ENCODE measurements at regions not wholly inside any gene's neighbourhood (a gene's known extent, or its start where the extent isn't known, plus 50 kb on each side); places are given as distances from the start of the nearest gene placed in this dataset.

GRCh38 chr20:30511322-30512030 lies 746.0 kb upstream of the DEFB115 start:
- DNase-seq (ENCODE audit: low spot score) = no peak
- Histone ChIP-seq H3K36me3 (ENCODE audit: control insufficient read depth in 4 of 4, insufficient read depth in 3 of 4, low read depth in 1 of 4, low read length in 3 of 4) (no peaks in the 10 kb centered on the region), H3K9ac (ENCODE audit: low read depth in 1 of 2, low read length in 2 of 2) (no peak overlapping the region), H3K9me3 (ENCODE audit: control insufficient read depth in 4 of 4, low read length in 3 of 4) (peaks cover 0 to 5% (median 1%) of the 10 kb centered on the region in 4 donors), H3K4me3 (ENCODE audit: low read depth in 1 of 3, low read length in 3 of 3) (no peak overlapping the region), H3K27ac (ENCODE audit: low read depth in 1 of 2, low read length in 2 of 2) (no peak overlapping the region), H3K4me1 (ENCODE audit: control insufficient read depth in 4 of 4, insufficient read depth in 4 of 4, low read length in 3 of 4) (no peaks in the 10 kb centered on the region), H3K27me3 (ENCODE audit: control insufficient read depth in 4 of 4, insufficient read depth in 4 of 4, low read length in 3 of 4) (no peaks in the 10 kb centered on the region)
- 86% methylated on average over 39 of the region's 39 CpGs for WGBS
- TF ChIP-seq RXRA (IDR thresholded peaks at IDR 0.05) = no peak
- no peak for TF ChIP-seq JUND (IDR thresholded peaks at IDR 0.05)
- no peak for TF ChIP-seq YY1 (IDR thresholded peaks at IDR 0.05)
- TF ChIP-seq REST (IDR thresholded peaks at IDR 0.05) = no peak
- TF ChIP-seq SP1 (IDR thresholded peaks at IDR 0.05) = no peak
- no peak for TF ChIP-seq HNF4A (conservative IDR thresholded peaks at IDR 0.05)
- no peak for TF ChIP-seq RAD21 (IDR thresholded peaks at IDR 0.05)
- TF ChIP-seq, protein P1, sequence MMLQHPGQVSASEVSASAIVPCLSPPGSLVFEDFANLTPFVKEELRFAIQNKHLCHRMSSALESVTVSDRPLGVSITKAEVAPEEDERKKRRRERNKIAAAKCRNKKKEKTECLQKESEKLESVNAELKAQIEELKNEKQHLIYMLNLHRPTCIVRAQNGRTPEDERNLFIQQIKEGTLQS (IDR thresholded peaks at IDR 0.05) = no peak
- no peak for TF ChIP-seq CTCF (IDR thresholded peaks at IDR 0.05; ENCODE audit: low read depth, low read length, missing input control)

GRCh38 chr20:30513050-30513628 lies 744.3 kb upstream of the DEFB115 start:
- 90% methylated on average over 38 of the region's 38 CpGs for WGBS
- no peaks in the 10 kb centered on the region for H3K36me3 ChIP-seq (ENCODE audit: control insufficient read depth in 4 of 4, insufficient read depth in 3 of 4, low read depth in 1 of 4, low read length in 3 of 4)
- DNase-seq (ENCODE audit: low spot score) = no peak

More at GRCh38 chr20:30513050-30513628, 744.3 kb upstream of the DEFB115 start:
- no peak for TF ChIP-seq GABPA (IDR thresholded peaks at IDR 0.05 in 1 of 2, conservative IDR thresholded peaks at IDR 0.05 in 1 of 2)
- TF ChIP-seq EGR1 (IDR thresholded peaks at IDR 0.05; ENCODE audit: low read depth in 2 of 2) = no peak
- TF ChIP-seq, protein P1 (IDR thresholded peaks at IDR 0.05) = no peak
- TF ChIP-seq FOXA2 (IDR thresholded peaks at IDR 0.05) = no peak
- TF ChIP-seq REST (IDR thresholded peaks at IDR 0.05) = no peak
- TF ChIP-seq YY1 (IDR thresholded peaks at IDR 0.05) = no peak
- TF ChIP-seq HNF4A (conservative IDR thresholded peaks at IDR 0.05) = no peak
- no peak for TF ChIP-seq RAD21 (IDR thresholded peaks at IDR 0.05)
- TF ChIP-seq FOXA1 (IDR thresholded peaks at IDR 0.05) = no peak
- no peak for TF ChIP-seq ZBTB33 (IDR thresholded peaks at IDR 0.05)
- Histone ChIP-seq H3K4me3 (ENCODE audit: low read depth in 1 of 3, low read length in 3 of 3) (no peak overlapping the region), H3K9me3 (ENCODE audit: control insufficient read depth in 4 of 4, low read length in 3 of 4) (peaks cover 0 to 5% (median 1%) of the 10 kb centered on the region in 4 donors), H3K27ac (ENCODE audit: low read depth in 1 of 2, low read length in 2 of 2) (no peak overlapping the region), H3K9ac (ENCODE audit: low read depth in 1 of 2, low read length in 2 of 2) (no peak overlapping the region), H3K4me1 (ENCODE audit: control insufficient read depth in 4 of 4, insufficient read depth in 4 of 4, low read length in 3 of 4) (no peaks in the 10 kb centered on the region), H3K27me3 (ENCODE audit: control insufficient read depth in 4 of 4, insufficient read depth in 4 of 4, low read length in 3 of 4) (no peaks in the 10 kb centered on the region)

Measured in liver (tissue), 8 donors.